RWPE1 (cell line): ENCODE measurements at regions not wholly inside any gene's neighbourhood (a gene's known extent, or its start where the extent isn't known, plus 50 kb on each side); places are given as distances from the start of the nearest gene placed in this dataset.

Source experiments
- CTCF ChIA-PET: fragments of 350-600 bp; sonication (Branson Sonifier 250); formaldehyde crosslinking; extraction: SDS; loops from one replicate; lab custom pipeline; 2021; lab: Yijun Ruan, JAX
- POLR2A ChIA-PET: fragments of 400-600 bp; formaldehyde crosslinking; extraction: SDS; loops from one replicate; lab custom pipeline; 2020; ENCODE audit warnings: antibody characterized with exemption; ENCODE audit not compliant: low non-redundant PET; lab: Yijun Ruan, JAX
- DNase-seq: peaks from one replicate; pipeline ENCODE4 v3.0.0; 2012; ENCODE audit warnings: low spot score
- H3K27ac ChIP-seq: fragments of 450-650 bp; 2 replicates; pipeline ENCODE4 v1.5.1; 2017
- TF ChIP-seq, protein P1 (sequence below): fragments of 450-650 bp; conservative IDR thresholded peaks from 2 replicates; pipeline ENCODE4 v1.5.1; 2017; ENCODE audit warnings: low read depth, mild to moderate bottlenecking

DNA sequence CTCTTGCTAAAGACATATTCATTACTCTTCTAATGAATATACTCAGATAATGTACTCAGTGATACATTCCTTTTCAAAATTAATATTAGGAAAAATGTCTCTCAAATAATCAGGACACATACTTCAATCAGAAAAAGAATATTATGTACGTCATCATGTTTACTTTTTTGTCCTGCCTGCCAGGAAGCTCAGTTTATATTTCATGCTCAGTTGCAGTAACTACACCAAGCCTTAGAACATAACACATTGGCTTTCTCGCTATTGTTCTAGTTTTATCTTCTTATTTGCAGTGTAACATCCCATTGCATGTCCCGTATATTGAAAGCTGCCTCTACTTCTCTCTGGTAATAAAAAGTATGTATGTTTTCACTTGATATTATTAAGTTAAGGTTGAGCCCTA, 181.5 kb upstream of the LPP start:
- ChIA-PET CTCF (no interaction called here), POLR2A (no interaction called here)
- DNase-seq, result no peak
- TF ChIP-seq, protein P1, sequence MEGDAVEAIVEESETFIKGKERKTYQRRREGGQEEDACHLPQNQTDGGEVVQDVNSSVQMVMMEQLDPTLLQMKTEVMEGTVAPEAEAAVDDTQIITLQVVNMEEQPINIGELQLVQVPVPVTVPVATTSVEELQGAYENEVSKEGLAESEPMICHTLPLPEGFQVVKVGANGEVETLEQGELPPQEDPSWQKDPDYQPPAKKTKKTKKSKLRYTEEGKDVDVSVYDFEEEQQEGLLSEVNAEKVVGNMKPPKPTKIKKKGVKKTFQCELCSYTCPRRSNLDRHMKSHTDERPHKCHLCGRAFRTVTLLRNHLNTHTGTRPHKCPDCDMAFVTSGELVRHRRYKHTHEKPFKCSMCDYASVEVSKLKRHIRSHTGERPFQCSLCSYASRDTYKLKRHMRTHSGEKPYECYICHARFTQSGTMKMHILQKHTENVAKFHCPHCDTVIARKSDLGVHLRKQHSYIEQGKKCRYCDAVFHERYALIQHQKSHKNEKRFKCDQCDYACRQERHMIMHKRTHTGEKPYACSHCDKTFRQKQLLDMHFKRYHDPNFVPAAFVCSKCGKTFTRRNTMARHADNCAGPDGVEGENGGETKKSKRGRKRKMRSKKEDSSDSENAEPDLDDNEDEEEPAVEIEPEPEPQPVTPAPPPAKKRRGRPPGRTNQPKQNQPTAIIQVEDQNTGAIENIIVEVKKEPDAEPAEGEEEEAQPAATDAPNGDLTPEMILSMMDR, result no peak
- no peak overlapping the region for H3K27ac ChIP-seq

DNA sequence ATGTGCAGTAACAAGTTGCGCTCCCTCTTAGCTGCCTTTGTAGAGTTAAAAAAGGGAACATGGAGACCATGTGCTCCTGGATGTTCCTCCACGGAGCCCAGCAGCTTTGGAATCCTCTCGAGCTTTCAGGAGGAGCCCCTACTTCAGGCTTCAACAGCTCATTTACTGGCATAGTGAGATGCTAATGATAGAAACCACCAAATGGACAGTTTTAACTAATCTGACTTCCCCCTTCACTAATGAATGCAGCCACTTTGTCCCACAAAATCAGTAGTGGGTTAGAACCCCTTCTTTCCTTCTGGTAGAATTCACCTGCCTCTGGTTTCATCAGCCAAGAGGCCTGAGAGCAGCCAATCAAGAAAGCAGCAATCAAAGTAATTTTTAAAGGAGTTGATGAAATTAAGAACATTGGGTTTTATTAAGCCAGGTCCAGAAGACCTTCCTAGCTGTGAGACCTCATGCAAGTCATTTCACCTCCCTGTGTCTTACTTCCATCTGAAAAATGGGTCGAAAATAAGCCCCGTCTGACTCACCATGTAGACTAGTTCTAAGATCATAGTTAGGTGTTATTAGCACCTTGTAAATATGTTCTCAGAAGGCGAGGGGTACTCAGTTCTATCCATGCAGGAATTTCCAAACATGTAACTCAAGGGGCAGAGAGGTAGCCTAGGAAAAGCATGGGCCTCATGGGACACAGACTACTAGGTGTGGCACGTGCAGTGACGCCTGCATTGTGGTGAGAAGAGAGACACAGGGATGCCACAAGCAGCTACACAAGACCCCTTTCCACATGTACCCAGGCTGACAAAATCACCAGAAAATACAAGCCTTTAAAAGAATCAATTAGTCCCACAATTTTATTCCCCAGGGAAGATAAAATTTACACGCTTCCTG, 179.7 kb upstream of the LPP start:
- POLR2A ChIA-PET, result no interaction called here
- no peak overlapping the region for H3K27ac ChIP-seq
- TF ChIP-seq, protein P1, result no peak
- CTCF ChIA-PET, result no interaction called here
- no peak for DNase-seq

DNA sequence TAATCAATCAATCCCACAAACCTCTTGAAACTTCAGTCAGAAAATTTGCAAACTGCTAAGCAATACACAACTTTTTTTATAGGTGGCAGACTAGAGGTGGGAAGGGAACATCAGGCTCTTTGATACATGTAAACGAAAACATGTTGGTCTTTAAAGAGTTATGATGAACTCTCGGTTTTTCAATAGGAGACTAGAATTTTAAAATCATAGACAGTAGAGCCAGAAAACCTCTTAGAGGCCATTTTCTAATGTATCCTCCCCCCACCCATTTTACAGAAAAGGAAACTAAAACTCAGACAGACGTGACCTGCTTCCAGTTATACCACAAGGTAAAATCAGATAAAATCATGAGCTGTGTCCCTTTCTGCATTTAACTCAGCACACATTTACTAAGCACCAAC, 179.1 kb upstream of the LPP start:
- POLR2A ChIA-PET, result no interaction called here
- CTCF ChIA-PET, result interaction anchor here (0.7 kb wide), 1 partner anchor 556 kb away, joined by 4 read pairs; no protein-coding TSS in a partner anchor
- H3K27ac ChIP-seq, result no peak overlapping the region
- TF ChIP-seq, protein P1, result no peak
- no peak for DNase-seq

DNA sequence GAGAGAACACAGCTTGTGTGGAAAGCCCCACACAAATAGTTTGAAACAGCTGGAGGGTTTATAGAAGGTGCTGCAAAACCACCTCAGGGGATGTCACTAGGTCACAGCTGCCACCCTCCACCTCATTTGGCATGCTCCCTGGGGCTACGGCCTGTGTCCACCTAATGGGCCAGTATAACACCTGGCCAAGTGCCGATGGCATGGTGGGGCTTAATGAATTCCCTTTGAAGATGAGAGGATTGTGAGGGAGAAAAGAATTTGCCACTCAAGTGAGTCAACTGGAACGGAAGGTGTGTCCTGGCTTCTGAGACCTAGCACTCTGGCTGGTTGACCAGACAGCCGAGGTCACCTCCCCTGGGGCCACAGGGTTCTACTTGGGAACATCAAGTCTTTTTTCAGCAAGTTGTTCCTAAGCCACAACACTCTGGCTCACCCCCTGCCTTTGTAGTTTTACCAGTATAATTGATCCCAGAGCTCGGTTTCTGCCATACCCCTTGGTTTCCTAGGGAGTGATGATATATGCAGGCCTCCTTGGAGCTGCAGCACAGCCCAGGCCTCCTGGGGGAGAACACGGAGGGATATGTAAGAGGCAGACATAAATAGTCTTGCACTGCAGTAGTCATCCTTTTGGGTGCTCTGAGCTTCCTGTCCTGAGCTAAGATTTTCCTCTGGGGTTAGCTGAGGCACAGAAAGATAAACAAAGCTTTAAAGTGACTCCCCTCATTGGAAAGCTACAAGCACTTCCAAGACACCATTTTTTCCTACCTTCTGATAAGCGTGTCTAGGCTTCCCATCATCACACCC, 178.2 kb upstream of the LPP start:
- H3K27ac ChIP-seq, result no peak overlapping the region
- DNase-seq, result no peak
- CTCF ChIA-PET, result interaction anchor here (0.7 kb wide), 1 partner anchor 556 kb away, joined by 4 read pairs; no protein-coding TSS in a partner anchor
- POLR2A ChIA-PET, result no interaction called here
- TF ChIP-seq, protein P1, result no peak

DNA sequence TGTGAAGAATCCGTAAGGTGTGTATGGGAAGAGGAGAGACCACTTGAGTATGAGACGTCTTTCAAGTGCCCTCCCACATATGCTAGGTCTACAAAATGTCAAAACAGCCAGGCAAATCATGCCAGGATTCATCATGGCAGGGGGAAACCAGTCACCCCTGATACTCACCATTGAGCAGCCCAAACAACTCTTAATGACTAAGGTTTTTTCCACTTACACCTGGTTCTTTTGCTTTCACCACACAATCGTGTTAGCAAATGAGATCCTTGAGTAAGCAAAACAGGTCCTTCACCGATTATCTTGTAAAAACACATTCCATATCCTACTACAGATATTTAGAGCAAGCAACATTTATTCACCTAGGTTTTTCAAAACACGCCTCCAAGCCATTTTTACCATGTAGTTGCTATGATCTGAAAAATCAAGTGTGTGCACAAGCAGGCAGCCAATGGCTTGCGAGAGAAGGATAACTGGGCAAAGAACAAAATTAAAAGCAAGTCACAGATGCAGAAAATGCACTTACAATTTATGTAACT, 177.5 kb upstream of the LPP start:
- DNase-seq, result no peak
- no peak overlapping the region for H3K27ac ChIP-seq
- ChIA-PET CTCF (no interaction called here), POLR2A (no interaction called here)
- TF ChIP-seq, protein P1, result no peak

DNA sequence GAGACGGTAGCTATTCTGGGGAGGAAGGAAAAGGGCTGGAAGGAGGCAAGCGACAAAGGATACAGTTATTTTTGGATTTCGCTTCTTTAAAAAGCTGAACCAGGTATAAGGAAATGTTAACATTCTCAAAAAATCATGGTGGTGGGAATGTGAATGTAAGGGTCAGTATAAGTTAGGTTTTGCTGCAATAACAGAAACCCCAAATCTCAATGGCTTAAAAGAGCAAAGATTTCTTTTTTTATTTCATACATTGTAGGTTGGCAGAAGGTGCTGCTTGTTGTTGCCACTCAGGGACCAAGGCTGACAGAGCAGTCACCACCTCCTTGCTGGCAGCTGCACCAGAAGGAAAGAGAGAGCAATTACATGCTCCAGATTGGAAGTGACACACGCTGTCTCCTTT, 176.3 kb upstream of the LPP start:
- TF ChIP-seq, protein P1, result no peak
- H3K27ac ChIP-seq, result no peak overlapping the region
- POLR2A ChIA-PET, result no interaction called here
- CTCF ChIA-PET, result no interaction called here
- no peak for DNase-seq
